IMR-90 (cell line): ENCODE measurements at regions not wholly inside any gene's neighbourhood (a gene's known extent, or its start where the extent isn't known, plus 50 kb on each side); places are given as distances from the start of the nearest gene placed in this dataset.

Experiments used
- ATAC-seq: fragments of 200-7000 bp; cut with Tn5 transposase; 2 replicates; pipeline ENCODE4 v1.9.1; 2020; ENCODE audit warnings: low read depth, mild to moderate bottlenecking, moderate library complexity
- BruUV-seq: library from RNA; stranded (reverse); fragments of 400-500 nt; replicated peaks from 2 replicates; lab custom pipeline; 2021; lab: Mats Ljungman, UMichigan
- CTCF ChIA-PET: fragments of 300-600 bp; formaldehyde crosslinking; extraction: SDS; loops from one replicate; lab custom pipeline; 2021; ENCODE audit warnings: antibody characterized with exemption; lab: Yijun Ruan, JAX
- POLR2A ChIA-PET: fragments of 300-600 bp; sonication (Branson Sonifier 250); formaldehyde crosslinking; loops from one replicate; lab custom pipeline; 2022; ENCODE audit warnings: antibody characterized with exemption; ENCODE audit not compliant: unreplicated experiment; lab: Charles Lee
- DNase-seq: peaks from one replicate; pipeline ENCODE4 v3.0.0; 2013
- H2AFZ ChIP-seq: replicated peaks from 2 replicates; pipeline ENCODE3; 2013; ENCODE audit warnings: low read length, mild to moderate bottlenecking; ENCODE audit not compliant: poor library complexity
- H2AK5ac ChIP-seq: 2 replicates; pipeline ENCODE4 v1.6.1; 2013; ENCODE audit warnings: low read depth, low read length, inconsistent platforms
- H2AK9ac ChIP-seq: replicated peaks from 2 replicates; pipeline ENCODE3; 2013; ENCODE audit warnings: mild to moderate bottlenecking, low read depth, low read length, moderate library complexity; ENCODE audit not compliant: poor library complexity
- H2BK120ac ChIP-seq: 2 replicates; pipeline ENCODE4 v1.6.1; 2013; ENCODE audit warnings: low read depth, low read length, inconsistent platforms
- H2BK15ac ChIP-seq: 3 replicates; pipeline ENCODE4 v1.6.1; 2013; ENCODE audit warnings: low read depth, low read length, inconsistent platforms
- H2BK20ac ChIP-seq: 2 replicates; pipeline ENCODE4 v1.6.1; 2013; ENCODE audit warnings: low read depth, mild to moderate bottlenecking, inconsistent platforms, low read length, moderate library complexity
- H2BK5ac ChIP-seq: 2 replicates; pipeline ENCODE4 v1.6.1; 2013; ENCODE audit warnings: mild to moderate bottlenecking, low read depth, low read length, inconsistent platforms; ENCODE audit not compliant: poor library complexity, severe bottlenecking
- H3K14ac ChIP-seq: replicated peaks from 2 replicates; pipeline ENCODE4 v1.6.1; 2013; ENCODE audit warnings: low read depth, low read length, inconsistent platforms
- H3K18ac ChIP-seq: 2 replicates; pipeline ENCODE4 v1.6.1; 2013; ENCODE audit warnings: low read depth, low read length, control low read depth
- H3K23ac ChIP-seq: 2 replicates; pipeline ENCODE4 v1.6.1; 2013; ENCODE audit warnings: low read depth, low read length, inconsistent platforms
- H3K27ac ChIP-seq: 2 replicates; pipeline ENCODE4 v1.5.1; 2013; ENCODE audit warnings: mild to moderate bottlenecking, control low read depth, low read length; ENCODE audit not compliant: insufficient read depth
- H3K27me3 ChIP-seq: 2 replicates; pipeline ENCODE4 v1.6.1; 2013; ENCODE audit warnings: low read length; ENCODE audit not compliant: control insufficient read depth, insufficient read depth
- H3K36me3 ChIP-seq: 2 replicates; pipeline ENCODE4 v1.6.1; 2013; ENCODE audit warnings: low read length, mixed read lengths; ENCODE audit not compliant: control insufficient read depth, insufficient read depth
- H3K4ac ChIP-seq: 2 replicates; pipeline ENCODE4 v1.6.1; 2013; ENCODE audit warnings: low read depth, low read length, inconsistent platforms
- H3K4me1 ChIP-seq: 2 replicates; pipeline ENCODE4 v1.6.1; 2013; ENCODE audit warnings: low read length, mixed read lengths; ENCODE audit not compliant: control insufficient read depth, insufficient read depth
- H3K4me2 ChIP-seq: 2 replicates; pipeline ENCODE4 v1.6.1; 2013; ENCODE audit warnings: low read depth, mild to moderate bottlenecking, control low read depth, low read length, moderate library complexity
- H3K4me3 ChIP-seq: 2 replicates; pipeline ENCODE4 v1.5.1; 2013; ENCODE audit warnings: low read depth, mild to moderate bottlenecking, control low read depth, low read length, moderate library complexity; ENCODE audit not compliant: insufficient read depth
- H3K56ac ChIP-seq: 2 replicates; pipeline ENCODE4 v1.6.1; 2013; ENCODE audit warnings: low read length, inconsistent platforms; ENCODE audit not compliant: insufficient read depth; ENCODE audit errors: extremely low read depth
- H3K79me1 ChIP-seq, 2 experiments: 2 replicates each; pipeline ENCODE4 v1.6.1; 2013; ENCODE audit warnings: low read length in 2 of 2, inconsistent platforms in 1 of 2, low read depth in 1 of 2
- H3K9ac ChIP-seq: 2 replicates; pipeline ENCODE4 v1.6.1; 2013; ENCODE audit warnings: low read depth, low read length, control low read depth
- H3K9me1 ChIP-seq: 2 replicates; pipeline ENCODE4 v1.6.1; 2013; ENCODE audit warnings: low read length, inconsistent platforms; ENCODE audit not compliant: insufficient read depth
- H3K9me3 ChIP-seq: 2 replicates; pipeline ENCODE4 v1.6.1; 2013; ENCODE audit warnings: low read length; ENCODE audit not compliant: control insufficient read depth, insufficient read depth
- H4K20me1 ChIP-seq: 2 replicates; pipeline ENCODE4 v1.6.1; 2013; ENCODE audit warnings: low read length, inconsistent platforms; ENCODE audit not compliant: insufficient read depth
- H4K5ac ChIP-seq: 2 replicates; pipeline ENCODE4 v1.6.1; 2013; ENCODE audit warnings: mild to moderate bottlenecking, low read depth, low read length, control low read depth
- H4K8ac ChIP-seq, 2 experiments: 2 replicates each; pipeline ENCODE4 v1.6.1; 2013; ENCODE audit warnings: low read depth in 2 of 2, low read length in 2 of 2, control low read depth in 1 of 2, inconsistent platforms in 1 of 2
- H4K91ac ChIP-seq: 2 replicates; pipeline ENCODE4 v1.6.1; 2013; ENCODE audit warnings: low read depth, low read length, inconsistent platforms; ENCODE audit not compliant: insufficient read depth
- BHLHE40 ChIP-seq: fragments of 150-350 bp; IDR thresholded peaks from 2 replicates; pipeline ENCODE4 v1.6.1; 2016; ENCODE audit warnings: mild to moderate bottlenecking, low read depth, low read length
- CEBPB ChIP-seq: IDR thresholded peaks from 2 replicates; pipeline ENCODE4 v1.6.1; 2012; ENCODE audit warnings: low read depth, low read length, improper control_type of control experiment
- ELK1 ChIP-seq: fragments of 150-350 bp; IDR thresholded peaks from 2 replicates; pipeline ENCODE4 v1.6.1; 2016; ENCODE audit warnings: low read depth, mild to moderate bottlenecking, low read length, moderate library complexity, borderline replicate concordance
- FOS ChIP-seq: fragments of 150-350 bp; IDR thresholded peaks from 2 replicates; pipeline ENCODE4 v1.6.1; 2016; ENCODE audit warnings: low read depth, low read length
- MAFK ChIP-seq: IDR thresholded peaks from 2 replicates; pipeline ENCODE4 v1.6.1; 2012; ENCODE audit warnings: low read depth, low read length, improper control_type of control experiment
- MAZ ChIP-seq: IDR thresholded peaks from 2 replicates; pipeline ENCODE4 v1.6.1; 2012; ENCODE audit warnings: low read depth, mild to moderate bottlenecking, low read length, improper control_type of control experiment, moderate library complexity, borderline replicate concordance
- MXI1 ChIP-seq: IDR thresholded peaks from 2 replicates; pipeline ENCODE4 v1.6.1; 2012; ENCODE audit warnings: low read depth, mild to moderate bottlenecking, low read length, moderate library complexity, borderline replicate concordance
- NFE2L2 ChIP-seq: fragments of 150-350 bp; IDR thresholded peaks from 2 replicates; pipeline ENCODE4 v1.6.1; 2016; ENCODE audit warnings: low read depth, mild to moderate bottlenecking, low read length
- POLR2A ChIP-seq: IDR thresholded peaks from 2 replicates; pipeline ENCODE4 v1.6.1; 2012; ENCODE audit warnings: mild to moderate bottlenecking, low read depth, low read length
- RAD21 ChIP-seq: IDR thresholded peaks from 2 replicates; pipeline ENCODE4 v1.6.1; 2012; ENCODE audit warnings: low read length, improper control_type of control experiment
- RFX5 ChIP-seq: IDR thresholded peaks from 2 replicates; pipeline ENCODE4 v1.8.0; 2012; ENCODE audit warnings: low read depth, mild to moderate bottlenecking, low read length, moderate library complexity
- SMC3 ChIP-seq: fragments of 150-350 bp; IDR thresholded peaks from 2 replicates; pipeline ENCODE4 v1.6.1; 2016; ENCODE audit warnings: low read depth, mild to moderate bottlenecking, antibody characterized with exemption, low read length, moderate library complexity
- WGBS, 2 experiments: methylation state at CpG; one replicate each; pipeline versions ENCODE4 v1.1.5 to v1.1.7; 2013; ENCODE audit warnings: missing lambda C conversion rate in 2 of 2; ENCODE audit not compliant: insufficient read length in 1 of 2; ENCODE audit errors: extremely low coverage in 2 of 2; 5-methylcytosine and 5-hydroxymethylcytosine counted together
- dilution Hi-C: fragments of 300-500 bp; cut with HindIII; formaldehyde crosslinking; loops from one replicate; pipeline ENCODE4 v1.14.3; 2018; ENCODE audit warnings: low sequenced_read_pairs; ENCODE audit not compliant: unreplicated experiment
- in situ Hi-C: fragments of 300-500 bp; cut with MboI; formaldehyde crosslinking; loops from 3 replicates; pipeline ENCODE4 v1.14.3; 2019; ENCODE audit warnings: low sequenced_read_pairs, inconsistent platforms, mixed read lengths
- intact Hi-C: fragments of 100-400 bp; cut with micrococcal nuclease; formaldehyde crosslinking; loops from 2 replicates; pipeline ENCODE4 v1.10.0; 2022
- TF ChIP-seq, protein P1 (sequence below): conservative IDR thresholded peaks from 2 replicates; pipeline ENCODE4 v1.5.1; 2012; ENCODE audit warnings: mild to moderate bottlenecking, low read depth, low read length, improper control_type of control experiment
- TF ChIP-seq, protein P2 (sequence below): fragments of 150-350 bp; IDR thresholded peaks from 2 replicates; pipeline ENCODE4 v1.6.1; 2017; ENCODE audit warnings: mild to moderate bottlenecking, antibody characterized with exemption, low read length, low read depth

DNA sequence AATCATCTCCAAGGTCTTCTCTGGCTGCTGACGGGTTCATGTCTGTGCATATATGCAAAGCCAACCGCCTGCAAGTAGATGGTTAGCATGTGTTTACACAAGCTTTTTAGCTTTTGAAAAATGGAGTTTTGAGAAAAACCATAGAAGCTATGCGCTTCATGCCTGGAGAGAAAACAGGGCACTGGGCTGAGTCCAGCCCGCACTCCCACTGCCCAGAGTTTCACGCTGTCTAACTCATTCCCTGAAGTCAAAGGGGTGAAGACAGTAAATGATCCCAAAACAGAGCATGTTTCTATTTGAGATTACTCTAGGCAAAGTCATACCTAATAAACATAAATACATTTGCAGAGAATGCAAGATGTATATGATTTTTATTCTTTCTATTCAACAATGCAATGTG is 278.8 kb downstream of the IRX2 start:
- dilution Hi-C loops = no loop called here
- no peak overlapping the region for H2AK5ac ChIP-seq
- H4K5ac ChIP-seq = no peak overlapping the region

More for the DNA sequence above, 278.8 kb downstream of the IRX2 start:
- H4K91ac ChIP-seq = no peak overlapping the region
- no peak overlapping the region for H3K4me3 ChIP-seq
- no peak overlapping the region for H2AK9ac ChIP-seq
- H3K27ac ChIP-seq = no peak overlapping the region
- no peaks in the 10 kb centered on the region for H3K36me3 ChIP-seq
- no peaks in the 10 kb centered on the region for H3K79me1 ChIP-seq
- H2BK20ac ChIP-seq = no peak overlapping the region
- H3K4ac ChIP-seq = no peak overlapping the region
- H2AFZ ChIP-seq = no peak overlapping the region
- DNase-seq (no peak), ATAC-seq (no peak)
- no peak overlapping the region for H3K18ac ChIP-seq
- peaks cover 34% of the 10 kb centered on the region for H3K9me3 ChIP-seq
- CTCF ChIA-PET = no interaction called here
- no peak overlapping the region for H2BK15ac ChIP-seq
- H2BK5ac ChIP-seq = no peak overlapping the region
- intact Hi-C loops = no loop called here
- H4K8ac ChIP-seq = no peak overlapping the region
- no peaks in the 10 kb centered on the region for H3K9me1 ChIP-seq
- no peak overlapping the region for H3K14ac ChIP-seq
- H3K27me3 ChIP-seq = no peaks in the 10 kb centered on the region
- 0% methylated on average over 1 of the region's 5 CpGs; no CpG with 5 or more reads in 1 of the 2 experiments for WGBS, 2 experiments
- POLR2A ChIA-PET = no interaction called here
- H3K56ac ChIP-seq = no peak overlapping the region
- H2BK120ac ChIP-seq = no peak overlapping the region
- H3K4me1 ChIP-seq = no peaks in the 10 kb centered on the region
- H3K23ac ChIP-seq = no peak overlapping the region
- TF ChIP-seq MAFK (no peak), ELK1 (no peak), MAZ (no peak), SMC3 (no peak), BHLHE40 (no peak), MXI1 (no peak), FOS (no peak), NFE2L2 (no peak), CEBPB (no peak), RAD21 (no peak), POLR2A (no peak), RFX5 (no peak)
- TF ChIP-seq, protein P1, sequence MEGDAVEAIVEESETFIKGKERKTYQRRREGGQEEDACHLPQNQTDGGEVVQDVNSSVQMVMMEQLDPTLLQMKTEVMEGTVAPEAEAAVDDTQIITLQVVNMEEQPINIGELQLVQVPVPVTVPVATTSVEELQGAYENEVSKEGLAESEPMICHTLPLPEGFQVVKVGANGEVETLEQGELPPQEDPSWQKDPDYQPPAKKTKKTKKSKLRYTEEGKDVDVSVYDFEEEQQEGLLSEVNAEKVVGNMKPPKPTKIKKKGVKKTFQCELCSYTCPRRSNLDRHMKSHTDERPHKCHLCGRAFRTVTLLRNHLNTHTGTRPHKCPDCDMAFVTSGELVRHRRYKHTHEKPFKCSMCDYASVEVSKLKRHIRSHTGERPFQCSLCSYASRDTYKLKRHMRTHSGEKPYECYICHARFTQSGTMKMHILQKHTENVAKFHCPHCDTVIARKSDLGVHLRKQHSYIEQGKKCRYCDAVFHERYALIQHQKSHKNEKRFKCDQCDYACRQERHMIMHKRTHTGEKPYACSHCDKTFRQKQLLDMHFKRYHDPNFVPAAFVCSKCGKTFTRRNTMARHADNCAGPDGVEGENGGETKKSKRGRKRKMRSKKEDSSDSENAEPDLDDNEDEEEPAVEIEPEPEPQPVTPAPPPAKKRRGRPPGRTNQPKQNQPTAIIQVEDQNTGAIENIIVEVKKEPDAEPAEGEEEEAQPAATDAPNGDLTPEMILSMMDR = no peak
- TF ChIP-seq, protein P2, sequence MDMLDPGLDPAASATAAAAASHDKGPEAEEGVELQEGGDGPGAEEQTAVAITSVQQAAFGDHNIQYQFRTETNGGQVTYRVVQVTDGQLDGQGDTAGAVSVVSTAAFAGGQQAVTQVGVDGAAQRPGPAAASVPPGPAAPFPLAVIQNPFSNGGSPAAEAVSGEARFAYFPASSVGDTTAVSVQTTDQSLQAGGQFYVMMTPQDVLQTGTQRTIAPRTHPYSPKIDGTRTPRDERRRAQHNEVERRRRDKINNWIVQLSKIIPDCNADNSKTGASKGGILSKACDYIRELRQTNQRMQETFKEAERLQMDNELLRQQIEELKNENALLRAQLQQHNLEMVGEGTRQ = no peak
- in situ Hi-C loops = no loop called here
- H3K9ac ChIP-seq = no peak overlapping the region
- no TSS peak for BruUV-seq
- H3K4me2 ChIP-seq = no peak overlapping the region
- H4K20me1 ChIP-seq = no peaks in the 10 kb centered on the region
